ENCODE measurements at regions not wholly inside any gene's neighbourhood (a gene's known extent, or its start where the extent isn't known, plus 50 kb on each side); places are given as distances from the start of the nearest gene placed in this dataset.
"Not testable (repeated sequence)": the region's sequence is repeated elsewhere in the genome, so short reads cannot be mapped to it uniquely, and the experiment has no call there.

GRCh38 chr4:154024097-154024694, 235.3 kb upstream of the SFRP2 start:
- ChIA-PET POLR2A (no interaction called here), CTCF (no interaction called here)
- H3K4me3 ChIP-seq (ENCODE audit: low read depth in 2 of 2, low read length in 2 of 2), result no peak overlapping the region
- no peak overlapping the region for H3K27ac ChIP-seq (ENCODE audit: low read length)
- no TSS peak for BruUV-seq (replicated peaks)
- ATAC-seq (no peak), DNase-seq (ENCODE audit: low read depth, low spot score) (no peak)
- H3K27me3 ChIP-seq (ENCODE audit: control insufficient read depth, insufficient read depth, low read length), result no peaks in the 10 kb centered on the region
- no peak for TF ChIP-seq REST (IDR thresholded peaks at IDR 0.05; ENCODE audit: insufficient read depth in 1 of 2, low read depth in 2 of 2, low read length in 1 of 2)
- TF ChIP-seq CTCF (IDR thresholded peaks at IDR 0.05), result no peak
- no peak for TF ChIP-seq POLR2AphosphoS5 (IDR thresholded peaks at IDR 0.05; ENCODE audit: low read depth, low read length)
- no peak for TF ChIP-seq TCF7L2 (IDR thresholded peaks at IDR 0.05; ENCODE audit: low read depth, low read length)
- no peak for TF ChIP-seq SIN3A (IDR thresholded peaks at IDR 0.05; ENCODE audit: borderline replicate concordance, insufficient read depth, low read depth, low read length)
- no peaks in the 10 kb centered on the region for H3K9me3 ChIP-seq (ENCODE audit: control insufficient read depth, insufficient read depth, low read depth, low read length)
- no peaks in the 10 kb centered on the region for H3K36me3 ChIP-seq (ENCODE audit: control insufficient read depth, insufficient read depth, low read length)
- intact Hi-C loops (cut with micrococcal nuclease; ENCODE audit: unreplicated experiment) (no loop called here), in situ Hi-C loops (cut with HindIII; ENCODE audit: low pct_unique_long_range_greater_than_20kb, low sequenced_read_pairs) (no loop called here)
- H3K4me1 ChIP-seq (ENCODE audit: control insufficient read depth, insufficient read depth, low read length), result no peaks in the 10 kb centered on the region

GRCh38 chr4:154023671-154024070, 234.8 kb upstream of the SFRP2 start:
- H3K4me3 ChIP-seq (ENCODE audit: low read depth in 2 of 2, low read length in 2 of 2); H3K27ac ChIP-seq (ENCODE audit: low read length); POLR2A ChIA-PET; H3K36me3 ChIP-seq (ENCODE audit: control insufficient read depth, insufficient read depth, low read length); ATAC-seq; BruUV-seq (replicated peaks); DNase-seq (ENCODE audit: low read depth, low spot score); intact Hi-C loops (cut with micrococcal nuclease; ENCODE audit: unreplicated experiment); H3K9me3 ChIP-seq (ENCODE audit: control insufficient read depth, insufficient read depth, low read depth, low read length); in situ Hi-C loops (cut with HindIII; ENCODE audit: low pct_unique_long_range_greater_than_20kb, low sequenced_read_pairs); H3K4me1 ChIP-seq (ENCODE audit: control insufficient read depth, insufficient read depth, low read length); H3K27me3 ChIP-seq (ENCODE audit: control insufficient read depth, insufficient read depth, low read length); CTCF ChIA-PET: not testable (repeated sequence)

- in situ Hi-C loops (cut with HindIII; ENCODE audit: low pct_unique_long_range_greater_than_20kb, low sequenced_read_pairs), result no loop called here
- POLR2A ChIA-PET, result no interaction called here
Observed at GRCh38 chr4:154019811-154020210, 230.9 kb upstream of the SFRP2 start.

More at GRCh38 chr4:154019811-154020210, 230.9 kb upstream of the SFRP2 start:
- intact Hi-C loops (cut with micrococcal nuclease; ENCODE audit: unreplicated experiment), result loop anchor here (10.0 kb wide), 1 partner anchor 225 kb away; no protein-coding TSS in a partner anchor
- DNase-seq (ENCODE audit: low read depth, low spot score), result no peak
- Histone ChIP-seq H3K4me3 (ENCODE audit: low read depth in 2 of 2, low read length in 2 of 2) (no peak overlapping the region), H3K9me3 (ENCODE audit: control insufficient read depth, insufficient read depth, low read depth, low read length) (no peaks in the 10 kb centered on the region), H3K4me1 (ENCODE audit: control insufficient read depth, insufficient read depth, low read length) (no peaks in the 10 kb centered on the region), H3K27me3 (ENCODE audit: control insufficient read depth, insufficient read depth, low read length) (no peaks in the 10 kb centered on the region), H3K36me3 (ENCODE audit: control insufficient read depth, insufficient read depth, low read length) (no peaks in the 10 kb centered on the region), H3K27ac (ENCODE audit: low read length) (no peak overlapping the region)
- no TSS peak for BruUV-seq (replicated peaks)
- TF ChIP-seq REST (IDR thresholded peaks at IDR 0.05; ENCODE audit: insufficient read depth in 1 of 2, low read depth in 2 of 2, low read length in 1 of 2) (no peak), POLR2AphosphoS5 (IDR thresholded peaks at IDR 0.05; ENCODE audit: low read depth, low read length) (no peak), TCF7L2 (IDR thresholded peaks at IDR 0.05; ENCODE audit: low read depth, low read length) (no peak), CTCF (IDR thresholded peaks at IDR 0.05) (no peak), SIN3A (IDR thresholded peaks at IDR 0.05; ENCODE audit: borderline replicate concordance, insufficient read depth, low read depth, low read length) (no peak)
- no peak for ATAC-seq
- CTCF ChIA-PET, result no interaction called here
